ENCODE measurements at regions not wholly inside any gene's neighbourhood (a gene's known extent, or its start where the extent isn't known, plus 50 kb on each side); places are given as distances from the start of the nearest gene placed in this dataset.

DNA sequence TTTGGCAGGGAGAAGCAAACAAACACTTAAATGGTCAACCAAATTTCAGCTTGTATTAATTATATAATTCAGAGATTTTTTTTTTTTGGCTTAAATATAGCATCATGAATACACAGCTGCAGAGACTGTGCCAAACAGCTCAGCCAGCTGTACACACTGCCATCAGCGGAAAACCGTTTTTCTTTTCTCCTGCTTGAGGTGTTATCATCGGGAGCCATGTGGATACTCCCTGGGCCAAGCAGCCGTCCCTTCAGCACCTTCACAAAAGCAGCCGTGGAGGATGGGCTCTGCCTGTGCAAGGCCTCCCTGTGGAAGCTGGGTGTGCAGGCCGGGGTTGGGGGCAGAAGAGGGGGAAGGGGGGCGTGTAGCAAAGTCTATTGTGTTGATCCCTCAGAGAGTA, 85.0 kb downstream of the NUF2 start:
- DNase-seq: no peak

DNA sequence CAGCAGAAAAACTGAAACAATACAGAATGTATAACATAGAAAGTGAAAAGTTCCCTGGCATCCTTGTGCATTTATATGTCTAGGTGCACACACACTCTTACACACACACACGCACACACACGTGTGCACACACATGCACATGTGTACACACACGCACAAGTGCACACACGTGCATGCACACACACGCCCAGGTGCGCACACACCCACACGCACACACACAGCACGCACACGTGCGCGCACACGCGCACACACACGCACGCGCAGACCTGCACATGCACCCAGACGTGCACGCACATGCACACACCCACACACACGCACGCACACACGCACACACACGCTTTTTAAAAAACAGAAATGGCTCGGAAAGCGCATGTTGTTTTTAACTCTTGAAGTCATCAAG, 86.5 kb downstream of the NUF2 start:
- no peak for DNase-seq

DNA sequence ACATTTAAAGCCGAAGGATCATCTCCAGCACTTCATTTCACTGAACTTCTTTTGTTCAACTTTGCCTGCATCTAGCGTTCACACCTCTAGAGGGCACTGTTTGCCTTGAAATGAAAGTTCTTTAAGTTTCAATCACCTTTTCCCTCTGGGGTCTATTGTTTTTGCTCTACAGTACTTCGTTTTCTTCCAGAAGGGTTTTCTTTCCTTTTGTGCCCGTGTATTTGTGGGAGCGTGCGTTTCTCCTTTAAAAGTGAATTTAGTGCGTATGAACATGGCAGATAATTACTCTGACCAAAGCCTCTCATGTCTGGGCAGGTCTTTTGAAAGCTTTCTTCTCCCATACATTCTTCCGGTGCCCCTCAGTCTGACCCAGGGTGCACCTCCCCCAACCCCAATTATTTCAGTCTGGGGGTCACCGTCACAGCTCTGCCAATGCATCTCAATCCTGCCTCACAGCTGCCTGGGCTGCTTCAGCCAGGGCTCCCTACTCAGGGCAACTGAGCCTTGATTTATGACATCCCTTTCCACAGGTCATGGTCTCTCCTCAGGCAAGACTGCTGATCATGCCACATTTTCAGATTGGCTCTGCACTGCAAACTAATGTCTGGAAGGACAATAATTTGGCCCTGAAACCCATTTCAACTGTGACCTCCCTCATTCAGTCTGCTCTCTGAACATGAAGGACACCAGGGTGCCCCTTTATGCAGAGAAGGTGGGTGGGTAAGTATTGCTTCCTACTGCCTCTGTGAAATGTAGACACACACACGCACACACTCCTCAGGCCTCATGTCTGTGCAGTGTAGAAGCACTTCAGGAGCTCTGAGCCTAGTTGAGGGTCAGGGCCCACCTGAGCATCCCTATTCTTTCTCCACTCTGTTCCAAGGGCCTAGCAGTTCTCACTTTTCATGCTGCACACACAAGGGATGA, 88.6 kb downstream of the NUF2 start:
- DNase-seq: peak; percentile 26

DNA sequence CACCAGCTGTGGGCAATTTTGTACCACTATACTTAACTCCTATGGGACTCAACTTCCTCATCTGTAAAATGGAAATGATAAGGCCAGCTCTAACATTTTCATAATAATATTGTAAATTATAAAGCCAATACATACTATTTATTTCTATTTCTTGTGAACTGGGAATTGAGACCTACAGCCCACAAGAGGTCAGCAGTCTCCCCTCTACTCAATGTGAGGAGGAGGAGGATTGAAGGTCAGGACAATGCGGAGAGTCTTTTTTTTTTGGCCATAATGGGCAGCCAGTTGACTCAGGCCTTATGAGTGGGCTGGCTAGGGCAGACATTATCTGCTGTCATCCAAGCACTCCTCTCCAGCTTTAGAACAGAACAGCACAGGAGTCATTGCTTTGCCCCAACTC, 90.5 kb downstream of the NUF2 start:
- no peak for DNase-seq

DNA sequence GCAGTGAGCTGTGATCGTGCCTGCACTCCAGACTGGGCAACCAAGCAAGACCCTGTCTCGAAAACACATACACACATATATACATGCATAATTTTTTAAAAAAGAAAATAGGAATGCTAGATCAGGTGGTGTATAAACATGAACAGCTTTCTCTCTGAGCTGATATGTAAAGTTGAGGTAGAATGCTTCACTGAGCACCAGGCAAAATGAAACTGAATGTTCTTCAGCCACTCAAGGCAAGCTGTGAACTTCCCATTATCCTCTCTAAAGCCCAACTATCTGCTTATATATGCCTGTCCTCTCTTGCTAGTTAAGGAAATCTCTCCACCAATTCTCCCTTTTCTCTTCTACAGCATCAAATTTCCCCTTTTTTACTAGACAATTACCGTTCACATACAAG, 93.0 kb downstream of the NUF2 start:
- DNase-seq: no peak

DNA sequence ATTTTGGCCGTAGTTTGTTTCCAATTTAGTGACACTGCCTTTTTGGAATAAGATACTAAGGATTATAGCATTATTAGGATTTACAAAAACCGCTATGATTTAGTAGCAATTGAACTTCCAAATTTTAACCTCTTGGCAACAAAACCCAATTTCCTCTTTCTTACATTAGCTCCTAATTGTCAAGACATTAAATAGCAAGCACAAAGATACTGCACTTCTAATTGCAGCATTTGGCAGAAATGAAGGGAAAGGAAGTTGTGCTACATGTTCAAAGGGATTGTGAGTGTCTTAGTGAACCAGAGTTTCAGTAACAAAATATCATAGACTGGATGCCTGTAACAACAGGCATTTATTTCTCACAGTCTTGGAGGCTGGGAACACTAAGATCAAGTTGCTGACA, 99.9 kb downstream of the NUF2 start:
- no peak for DNase-seq

DNA sequence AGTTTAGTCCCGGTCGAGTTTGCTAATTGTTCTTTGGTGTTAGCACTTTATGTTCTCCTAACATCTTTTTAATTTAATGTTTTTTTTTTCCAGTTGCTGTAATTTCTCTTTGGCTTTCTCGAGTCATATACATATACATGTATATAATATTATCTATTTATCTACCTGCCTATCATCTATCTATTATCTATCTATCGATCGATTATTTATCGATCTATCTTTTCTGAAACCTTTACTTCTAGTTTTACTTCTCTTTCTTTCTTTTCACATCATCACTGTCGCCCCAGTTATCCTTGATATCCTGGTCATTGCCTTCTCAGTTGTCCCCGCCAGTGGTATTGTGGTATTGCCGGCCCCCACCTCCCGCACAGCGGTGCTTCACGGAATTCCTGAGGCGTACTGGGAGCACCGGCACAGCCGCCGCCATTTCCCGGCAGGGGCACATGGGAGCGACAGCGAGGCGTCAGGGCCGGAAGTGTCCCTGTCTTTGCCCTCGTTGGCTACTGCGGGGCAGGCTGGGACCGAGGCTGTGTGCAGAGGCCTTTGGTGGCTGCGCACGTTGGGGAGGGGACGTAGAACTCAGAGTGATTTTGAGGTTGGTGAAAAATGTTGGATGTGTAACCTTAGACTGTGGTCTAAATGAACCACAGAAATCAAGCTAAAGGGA, 101.1 kb downstream of the NUF2 start:
- no peak for DNase-seq

DNA sequence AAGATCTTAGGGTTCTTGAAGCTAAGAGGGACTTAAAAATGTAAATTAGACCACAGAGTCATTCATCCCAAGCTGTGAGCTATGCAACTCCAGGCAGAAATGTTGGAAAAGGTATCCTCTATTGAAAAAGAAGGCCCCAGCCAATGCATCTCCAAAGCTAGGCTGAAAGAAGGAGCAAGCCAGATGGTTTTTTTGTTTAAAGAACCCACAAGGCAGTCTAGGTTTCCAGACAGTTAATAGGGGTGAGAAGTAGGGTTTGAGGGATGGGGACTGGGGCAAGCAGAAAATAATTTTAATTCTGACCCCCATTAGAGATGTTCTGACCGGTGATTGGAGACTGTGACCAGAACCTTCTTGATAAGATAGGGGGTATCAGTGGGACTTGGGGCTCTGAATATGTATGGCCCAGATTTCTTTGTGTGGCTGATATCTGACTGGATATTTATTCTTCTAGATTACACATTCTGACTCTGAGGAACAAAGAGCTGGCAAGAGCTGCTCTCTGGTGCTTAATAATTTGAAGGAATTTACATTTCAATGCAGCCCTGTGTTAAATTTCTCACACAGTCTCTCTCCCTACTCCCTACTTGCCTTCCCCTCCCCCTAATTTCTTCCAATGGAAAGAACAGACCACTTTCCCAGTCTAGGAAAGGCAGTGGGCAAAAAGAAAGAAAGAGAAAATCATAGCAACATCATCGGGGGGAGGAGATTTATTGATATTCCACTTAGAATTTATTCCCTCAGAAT, 104.9 kb downstream of the NUF2 start:
- DNase-seq: no peak

DNA sequence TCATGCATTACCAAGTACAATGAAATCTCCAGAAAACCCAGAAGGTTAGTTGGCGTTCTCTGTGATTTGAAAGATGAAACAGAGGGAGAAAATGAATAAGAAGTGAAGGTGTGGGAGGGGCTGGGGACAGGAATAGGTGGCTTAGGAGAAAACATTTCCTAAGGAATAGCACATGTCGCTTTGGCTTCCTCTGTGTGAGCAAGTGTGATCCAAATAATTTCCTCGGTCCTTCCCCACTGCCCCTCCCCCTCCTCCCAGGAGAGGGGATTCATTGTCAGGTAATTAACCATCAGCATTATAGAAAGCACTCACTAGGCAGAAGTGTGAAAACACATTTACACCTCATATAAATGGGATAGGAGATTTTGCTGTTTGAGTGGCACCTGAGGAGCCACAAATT, 105.5 kb downstream of the NUF2 start:
- no peak for DNase-seq

DNA sequence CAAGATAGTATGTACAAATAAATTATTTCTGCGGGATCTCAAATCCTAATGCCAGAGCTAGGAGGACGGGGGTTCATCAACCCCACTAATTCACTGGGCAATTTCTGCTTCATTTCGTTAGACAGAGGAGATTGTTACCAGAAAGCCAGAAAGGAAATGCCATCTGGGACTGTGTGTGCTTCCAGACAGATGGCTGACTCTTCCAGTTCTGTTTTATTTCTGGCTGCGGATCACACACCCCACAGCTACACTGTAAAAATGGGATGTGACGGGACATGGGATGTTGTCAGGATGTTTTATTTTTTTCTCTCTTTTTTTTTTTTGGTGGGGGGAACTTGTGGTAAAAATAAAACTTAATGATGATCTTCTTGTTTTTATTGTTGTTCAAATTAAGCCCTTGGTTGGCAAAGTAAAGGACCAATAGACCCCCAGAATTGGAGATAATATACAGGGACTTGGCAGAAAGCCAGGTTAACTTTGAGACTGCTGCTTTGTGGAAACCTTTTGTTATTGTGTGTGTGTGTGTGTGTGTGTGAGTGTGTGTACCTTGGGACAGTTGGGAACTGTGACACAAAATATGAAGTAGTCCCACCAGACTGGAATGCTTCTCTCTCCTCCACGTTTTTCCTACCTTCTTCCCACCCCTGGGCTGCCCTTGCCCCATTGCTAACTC, 114.5 kb downstream of the NUF2 start:
- no peak for DNase-seq

DNA sequence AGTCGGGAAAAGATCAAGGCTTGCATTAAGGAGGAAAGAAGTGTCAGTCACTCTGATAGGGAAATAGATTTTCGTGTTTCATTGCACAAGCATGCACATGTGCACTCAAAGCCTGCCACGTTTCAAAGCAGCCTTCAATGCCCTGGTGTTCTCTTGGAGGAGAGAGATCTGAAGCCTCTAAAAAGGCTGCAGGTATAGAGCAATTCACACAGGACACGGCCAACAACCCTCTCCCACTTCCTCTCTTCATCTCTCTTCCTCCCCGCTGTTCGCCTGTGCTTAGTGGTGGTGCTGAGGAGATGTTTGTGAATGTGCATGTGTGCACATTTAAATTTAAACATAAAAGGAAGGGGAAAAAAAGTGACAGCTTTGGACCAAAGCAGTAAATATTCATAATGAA, 117.7 kb downstream of the NUF2 start:
- no peak for DNase-seq

DNA sequence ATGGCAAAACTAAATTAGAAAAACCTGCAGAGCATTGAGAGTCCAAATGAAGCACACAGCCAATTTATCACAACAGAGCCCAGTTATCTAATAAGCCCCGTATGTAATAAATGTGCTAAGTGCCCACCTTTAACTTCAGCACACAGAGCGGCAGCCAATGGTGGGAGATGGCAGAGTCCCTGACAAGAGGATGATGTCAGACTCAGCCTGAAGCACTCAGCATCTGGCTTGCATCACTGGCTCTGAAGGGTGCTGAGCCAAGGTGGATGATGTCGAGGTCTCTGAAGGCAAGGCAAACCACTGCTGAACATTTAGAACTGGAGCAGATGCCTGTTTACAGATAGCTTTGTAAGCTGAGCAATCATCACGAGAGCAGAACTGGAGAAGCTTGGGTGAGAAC, 118.3 kb downstream of the NUF2 start:
- peak; percentile 71 for DNase-seq

DNA sequence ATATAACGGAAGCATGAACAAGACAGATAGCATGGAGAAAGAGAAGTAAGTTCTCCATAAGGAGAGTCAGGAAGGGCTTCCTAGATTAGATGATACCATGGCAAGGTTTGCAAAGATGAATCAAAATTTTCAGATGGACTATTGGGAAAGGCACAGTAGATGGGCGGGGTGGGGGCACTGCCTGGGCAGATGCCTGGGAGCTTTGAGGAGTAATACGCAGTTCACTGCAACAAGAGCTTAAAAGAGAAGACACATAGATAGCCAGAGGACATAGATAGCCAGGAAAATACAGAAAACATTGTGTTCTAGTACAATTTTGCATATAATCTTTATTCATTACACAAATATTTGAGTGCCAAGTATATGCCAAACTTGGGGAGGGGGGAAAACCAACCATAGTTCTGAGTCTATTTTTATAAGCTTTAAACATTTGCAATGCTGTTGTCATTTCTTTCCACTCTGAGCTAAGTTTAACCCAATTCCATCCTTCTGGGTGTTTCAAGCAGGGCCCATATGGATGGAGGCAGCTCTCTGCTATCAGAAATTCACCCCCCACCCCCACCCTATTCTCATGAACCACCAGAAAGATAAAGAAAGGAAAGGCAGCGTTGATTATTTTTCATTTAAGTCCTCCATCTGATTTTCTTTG, 120.6 kb downstream of the NUF2 start:
- DNase-seq: no peak

DNA sequence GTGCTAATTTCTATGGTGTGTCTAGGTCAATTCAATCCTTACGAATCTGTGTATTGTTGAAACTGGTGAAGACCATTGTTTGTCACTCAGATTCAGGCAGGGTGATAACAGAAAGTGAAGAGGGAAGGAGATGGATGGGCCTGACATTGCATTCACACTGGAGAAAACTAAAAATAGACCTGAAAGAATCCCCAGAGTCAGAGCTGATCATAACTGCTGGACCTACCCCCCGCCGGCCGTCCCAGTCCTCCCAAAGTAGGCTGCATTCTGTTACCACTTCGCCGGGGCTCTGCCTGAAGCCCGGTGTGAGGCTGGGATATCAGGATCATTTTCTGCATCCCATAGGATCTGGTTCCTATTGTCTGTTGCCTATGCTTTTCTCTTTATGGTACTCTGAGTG, 121.1 kb downstream of the NUF2 start:
- no peak for DNase-seq

DNA sequence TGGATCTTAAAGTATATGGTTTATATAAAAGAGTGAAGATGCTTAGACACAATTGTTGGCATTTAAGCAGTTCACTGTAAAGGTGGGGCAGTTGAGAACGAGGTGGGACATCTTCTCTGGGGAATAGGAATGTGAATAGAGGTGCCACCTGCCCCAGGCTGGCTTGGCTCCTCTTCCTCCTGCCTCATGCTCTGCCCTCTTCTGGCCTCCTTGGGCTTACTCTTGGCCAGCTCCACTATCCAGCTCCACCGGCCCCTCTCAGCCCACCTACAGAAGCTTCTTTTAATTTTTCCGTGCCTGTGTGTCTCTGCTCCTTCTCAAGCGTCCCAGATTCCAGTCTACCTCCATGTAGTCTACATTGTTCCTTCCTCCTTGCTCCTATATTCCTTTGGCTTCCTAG, 122.1 kb downstream of the NUF2 start:
- no peak for DNase-seq

DNA sequence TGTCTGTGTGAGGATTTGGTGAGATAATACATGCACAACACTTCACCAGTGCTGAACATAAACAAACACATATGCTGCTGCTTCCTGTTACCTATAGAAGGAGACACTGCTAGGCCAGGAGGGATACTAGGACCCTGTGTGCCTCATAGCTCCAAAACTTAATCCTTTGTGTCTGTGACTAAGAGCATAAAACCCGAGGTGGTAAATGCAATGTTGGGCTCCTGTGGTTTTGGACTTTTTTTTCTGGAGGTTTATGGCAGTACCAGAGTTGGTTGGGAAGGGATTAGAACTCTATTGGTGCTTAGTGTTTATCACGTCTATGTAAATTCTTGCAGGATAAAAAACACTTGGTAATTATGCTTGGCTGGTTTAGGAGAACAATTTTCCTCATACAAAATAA, 122.9 kb downstream of the NUF2 start:
- DNase-seq: no peak

DNA sequence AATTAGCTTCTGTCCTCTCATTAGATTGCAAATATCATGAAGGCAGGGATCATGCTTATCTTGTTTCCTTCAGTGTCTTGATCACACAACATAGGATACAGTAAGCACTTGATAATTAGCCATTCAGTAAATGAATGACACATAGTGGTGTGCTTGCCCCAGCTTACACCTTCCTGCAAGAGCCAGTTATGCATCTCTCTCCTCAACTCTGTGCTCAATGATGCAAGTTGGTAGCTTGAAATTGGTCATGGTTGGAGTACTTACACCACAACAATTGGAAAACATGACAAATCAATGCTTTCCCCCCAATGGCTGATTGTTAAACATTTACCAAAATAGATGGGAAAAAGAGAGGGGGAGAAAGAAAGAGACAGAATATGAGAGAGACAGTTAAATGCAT, 129.2 kb downstream of the NUF2 start:
- DNase-seq: no peak

DNA sequence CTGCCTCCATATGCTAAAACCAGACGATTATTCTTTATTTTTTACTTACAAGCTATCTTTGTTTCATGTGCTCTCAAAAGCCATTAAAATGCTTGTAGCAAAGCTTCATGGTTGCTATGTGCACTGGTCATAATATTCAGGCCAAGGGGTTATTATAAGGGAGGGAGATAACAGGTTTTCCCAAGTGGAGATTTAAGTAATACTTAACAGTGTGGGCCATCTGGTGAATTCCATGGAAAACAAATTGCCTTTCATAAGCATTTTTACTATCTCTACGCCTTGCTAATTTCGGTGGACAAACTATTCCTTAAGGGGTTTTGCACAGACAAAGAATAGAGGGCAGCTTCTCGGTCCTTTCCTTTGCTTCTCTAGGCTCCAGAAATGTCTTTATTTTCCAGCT, 137.8 kb downstream of the NUF2 start:
- DNase-seq: no peak

DNA sequence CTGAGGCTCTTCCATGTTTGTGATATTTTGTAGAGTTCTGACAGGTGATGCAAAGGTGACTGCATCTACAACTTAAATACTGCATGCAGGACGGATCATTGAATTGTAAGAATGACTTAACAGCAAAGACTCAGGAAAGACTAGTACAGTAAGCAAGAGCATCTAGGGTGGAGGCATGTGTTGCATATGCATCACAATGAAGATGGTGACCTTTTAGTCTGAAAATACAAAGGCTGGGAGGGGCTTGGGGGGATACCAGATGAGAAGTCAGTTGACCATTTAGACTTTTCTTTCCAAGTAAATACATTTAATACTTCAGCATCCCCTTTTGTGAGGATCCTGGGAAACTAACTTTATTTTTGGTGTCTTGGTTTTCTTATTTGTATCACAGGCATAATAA, 145.5 kb downstream of the NUF2 start:
- DNase-seq: no peak

DNA sequence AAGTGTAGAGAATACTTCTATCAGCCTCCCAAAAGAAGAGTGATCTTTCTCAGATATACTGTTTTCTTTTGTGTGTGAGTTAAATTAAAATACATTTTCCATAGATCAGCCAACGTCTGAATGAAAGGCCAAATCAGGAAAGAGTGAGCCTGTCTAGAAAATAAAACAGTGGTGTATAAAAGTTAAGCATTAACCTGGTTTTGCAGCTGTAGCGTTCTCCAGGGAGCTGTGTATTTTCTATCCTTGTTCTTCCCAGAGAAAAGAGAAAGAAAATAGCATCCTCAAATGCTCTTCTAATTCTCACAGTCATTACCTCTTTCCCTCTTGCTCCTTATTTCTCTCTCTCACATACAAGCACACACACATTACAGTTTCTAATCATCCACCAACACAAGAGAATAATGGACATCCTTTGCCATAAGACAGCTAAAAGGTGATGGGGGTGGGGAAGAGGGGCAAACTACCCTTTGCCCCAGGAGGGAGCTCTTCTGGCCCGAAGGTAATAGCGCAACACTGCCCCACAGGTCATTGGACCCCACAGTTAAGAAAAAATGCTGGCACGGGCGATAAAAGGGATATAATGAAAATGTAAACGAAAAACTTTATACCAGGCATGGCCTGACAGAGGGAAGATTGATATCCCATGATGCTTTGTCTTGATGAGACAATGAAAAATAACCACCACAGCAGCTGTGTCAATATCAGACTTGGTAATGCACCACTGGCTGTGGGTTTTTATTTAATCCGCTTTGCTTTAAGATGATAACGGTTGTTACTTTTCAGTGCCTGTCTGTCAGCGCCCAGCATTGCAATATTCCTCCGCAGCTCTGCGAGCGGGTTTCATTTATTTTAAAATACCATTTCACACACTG, 150.3 kb downstream of the NUF2 start:
- peak; percentile 78 for DNase-seq

DNA sequence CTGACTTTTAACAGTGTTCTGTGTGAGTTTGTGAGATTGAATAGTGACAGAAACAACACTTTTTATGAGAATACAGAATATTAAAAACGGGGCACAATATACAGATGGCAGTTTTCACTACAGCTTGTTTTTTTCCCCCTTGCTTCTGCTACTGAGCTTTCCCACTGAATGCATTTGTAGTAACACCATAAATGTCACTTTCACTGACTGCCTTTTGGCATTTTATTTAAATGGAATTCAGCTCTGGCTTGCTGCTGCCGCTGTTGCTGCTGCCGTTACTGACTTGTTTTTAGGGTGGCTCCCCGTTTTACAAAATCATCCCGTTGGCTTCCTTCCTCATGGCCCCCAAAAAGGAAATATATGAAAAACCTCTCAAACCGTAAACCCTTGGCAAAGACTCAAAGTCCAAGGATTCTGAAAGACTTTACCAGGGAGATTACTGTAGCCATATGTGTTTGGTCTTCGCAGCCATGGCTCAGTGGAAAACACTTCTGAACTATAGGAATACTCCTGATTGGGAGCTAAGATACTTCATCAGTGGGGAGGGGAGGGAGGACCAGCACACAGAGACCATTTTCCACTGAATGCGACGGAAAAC, 151.0 kb downstream of the NUF2 start:
- no peak for DNase-seq
